A549 (cell line): ENCODE measurements at regions not wholly inside any gene's neighbourhood (a gene's known extent, or its start where the extent isn't known, plus 50 kb on each side); places are given as distances from the start of the nearest gene placed in this dataset.

ENCODE experiments used
- BCL3 ChIP-seq: fragments of >200 bp; sonication (Bioruptor Twin); formaldehyde crosslinking; IDR thresholded peaks from 3 replicates; pipeline ENCODE4 v1.6.1; 2016
- CTCF ChIP-seq: fragments of >200 bp; sonication (Bioruptor Twin); formaldehyde crosslinking; IDR thresholded peaks from 3 replicates; pipeline ENCODE4 v1.5.1; 2016
- GATA3 ChIP-seq: IDR thresholded peaks from 2 replicates; pipeline ENCODE4 v1.6.1; 2012; ENCODE audit warnings: borderline replicate concordance
- HOXB13 ChIP-seq: fragments of 250-450 bp; sonication (Bioruptor Pico); IDR thresholded peaks from 2 replicates; pipeline ENCODE4 v1.5.0; 2020; ENCODE audit warnings: low read depth, mild to moderate bottlenecking, moderate library complexity
- MAX ChIP-seq: IDR thresholded peaks from 2 replicates; pipeline ENCODE4 v1.6.1; 2012
- POLR2A ChIP-seq: IDR thresholded peaks from 2 replicates; pipeline ENCODE4 v1.6.1; 2012; ENCODE audit warnings: mild to moderate bottlenecking, low read length
- POLR2AphosphoS2 ChIP-seq: conservative IDR thresholded peaks from 2 replicates; pipeline ENCODE4 v1.6.1; 2012; ENCODE audit warnings: low read length, improper control_type of control experiment, inconsistent platforms
- RAD21 ChIP-seq, 2 experiments: fragments of >200 bp in 1 of 2; sonication (Bioruptor Twin) in 1 of 2; formaldehyde crosslinking in 1 of 2; IDR thresholded peaks in 1 of 2; conservative IDR thresholded peaks in 1 of 2; 2 replicates in 1 of 2; 3 replicates in 1 of 2; pipeline ENCODE4 v1.6.1; 2012 to 2018; ENCODE audit warnings: inconsistent platforms in 1 of 2
- RARB ChIP-seq: fragments of 250-450 bp; sonication (Bioruptor Pico); IDR thresholded peaks from 2 replicates; pipeline ENCODE4 v1.8.0; 2021; ENCODE audit warnings: mild to moderate bottlenecking, moderate library complexity
- REST ChIP-seq: fragments of 200-600 bp; sonication (generic); IDR thresholded peaks from 2 replicates; pipeline ENCODE4 v1.6.1; 2016; ENCODE audit warnings: antibody characterized with exemption, mild to moderate bottlenecking, moderate library complexity
- TF ChIP-seq, protein P1 (sequence below): fragments of 150-350 bp; IDR thresholded peaks from 2 replicates; pipeline ENCODE4 v1.6.1; 2014; ENCODE audit warnings: low read depth, mild to moderate bottlenecking, low read length

DNA sequence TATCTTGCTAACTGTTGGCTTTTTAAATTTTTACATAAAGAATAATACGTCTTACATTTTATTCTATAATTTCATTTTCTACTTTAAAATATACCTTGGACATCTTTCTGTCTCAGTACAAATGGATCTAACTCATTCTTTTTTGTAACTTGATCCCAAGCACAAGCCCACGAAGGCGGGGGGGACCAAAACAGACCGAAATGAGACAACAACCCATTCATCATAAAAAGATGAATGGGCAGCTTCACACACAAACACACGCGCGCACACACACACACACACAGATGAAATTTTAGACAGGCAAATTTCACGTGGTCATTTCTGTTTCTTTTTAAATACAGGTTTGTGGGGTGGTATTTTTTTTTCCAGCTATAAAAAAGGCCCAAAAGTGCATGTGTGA lies 271.3 kb upstream of the TOPAZ1 start:
- TF ChIP-seq CTCF = no peak
- no peak for TF ChIP-seq MAX
- TF ChIP-seq REST = no peak
- no peak for TF ChIP-seq BCL3
- TF ChIP-seq, protein P1, sequence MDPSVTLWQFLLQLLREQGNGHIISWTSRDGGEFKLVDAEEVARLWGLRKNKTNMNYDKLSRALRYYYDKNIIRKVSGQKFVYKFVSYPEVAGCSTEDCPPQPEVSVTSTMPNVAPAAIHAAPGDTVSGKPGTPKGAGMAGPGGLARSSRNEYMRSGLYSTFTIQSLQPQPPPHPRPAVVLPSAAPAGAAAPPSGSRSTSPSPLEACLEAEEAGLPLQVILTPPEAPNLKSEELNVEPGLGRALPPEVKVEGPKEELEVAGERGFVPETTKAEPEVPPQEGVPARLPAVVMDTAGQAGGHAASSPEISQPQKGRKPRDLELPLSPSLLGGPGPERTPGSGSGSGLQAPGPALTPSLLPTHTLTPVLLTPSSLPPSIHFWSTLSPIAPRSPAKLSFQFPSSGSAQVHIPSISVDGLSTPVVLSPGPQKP = no peak
- no peak for TF ChIP-seq RAD21 (conservative IDR thresholded peaks at IDR 0.05 in 1 of 2, IDR thresholded peaks at IDR 0.05 in 1 of 2)
- TF ChIP-seq POLR2AphosphoS2 = no peak
- TF ChIP-seq POLR2A = no peak
- TF ChIP-seq GATA3 = no peak
- TF ChIP-seq HOXB13 (CRISPR knock-in tag) = no peak
- TF ChIP-seq RARB = no peak
